ENCODE measurements at regions not wholly inside any gene's neighbourhood (a gene's known extent, or its start where the extent isn't known, plus 50 kb on each side); places are given as distances from the start of the nearest gene placed in this dataset.

- DNase-seq (no peak), ATAC-seq (no peak)
- Histone ChIP-seq H3K4me1 (no peaks in the 10 kb centered on the region), H3K36me3 (no peaks in the 10 kb centered on the region), H3K4me3 (no peak overlapping the region), H3K27me3 (no peaks in the 10 kb centered on the region), H3K27ac (no peak overlapping the region), H3K9me3 (no peaks in the 10 kb centered on the region)
- intact Hi-C loops (cut with DNase I), result no loop called here
- TF ChIP-seq, protein P1, sequence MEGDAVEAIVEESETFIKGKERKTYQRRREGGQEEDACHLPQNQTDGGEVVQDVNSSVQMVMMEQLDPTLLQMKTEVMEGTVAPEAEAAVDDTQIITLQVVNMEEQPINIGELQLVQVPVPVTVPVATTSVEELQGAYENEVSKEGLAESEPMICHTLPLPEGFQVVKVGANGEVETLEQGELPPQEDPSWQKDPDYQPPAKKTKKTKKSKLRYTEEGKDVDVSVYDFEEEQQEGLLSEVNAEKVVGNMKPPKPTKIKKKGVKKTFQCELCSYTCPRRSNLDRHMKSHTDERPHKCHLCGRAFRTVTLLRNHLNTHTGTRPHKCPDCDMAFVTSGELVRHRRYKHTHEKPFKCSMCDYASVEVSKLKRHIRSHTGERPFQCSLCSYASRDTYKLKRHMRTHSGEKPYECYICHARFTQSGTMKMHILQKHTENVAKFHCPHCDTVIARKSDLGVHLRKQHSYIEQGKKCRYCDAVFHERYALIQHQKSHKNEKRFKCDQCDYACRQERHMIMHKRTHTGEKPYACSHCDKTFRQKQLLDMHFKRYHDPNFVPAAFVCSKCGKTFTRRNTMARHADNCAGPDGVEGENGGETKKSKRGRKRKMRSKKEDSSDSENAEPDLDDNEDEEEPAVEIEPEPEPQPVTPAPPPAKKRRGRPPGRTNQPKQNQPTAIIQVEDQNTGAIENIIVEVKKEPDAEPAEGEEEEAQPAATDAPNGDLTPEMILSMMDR (IDR thresholded peaks at IDR 0.05), result no peak
These were observed 313.2 kb downstream of the SATB2 start for GRCh38 chr2:199144546-199144945.

GRCh38 chr2:199144036-199144435 lies 313.7 kb downstream of the SATB2 start:
- intact Hi-C loops (cut with DNase I), result no loop called here

GRCh38 chr2:199136681-199137080 lies 321.1 kb downstream of the SATB2 start:
- Histone ChIP-seq H3K36me3 (no peaks in the 10 kb centered on the region), H3K4me3 (no peak overlapping the region), H3K27me3 (no peaks in the 10 kb centered on the region), H3K4me1 (no peaks in the 10 kb centered on the region), H3K9me3 (no peaks in the 10 kb centered on the region), H3K27ac (no peak overlapping the region)
- TF ChIP-seq, protein P1 (IDR thresholded peaks at IDR 0.05), result no peak
- no peak for ATAC-seq
- no peak for DNase-seq
- intact Hi-C loops (cut with DNase I), result no loop called here

More at GRCh38 chr2:199144036-199144435, 313.7 kb downstream of the SATB2 start:
- Histone ChIP-seq H3K27me3 (no peaks in the 10 kb centered on the region), H3K4me1 (no peaks in the 10 kb centered on the region), H3K36me3 (no peaks in the 10 kb centered on the region), H3K4me3 (no peak overlapping the region), H3K27ac (no peak overlapping the region), H3K9me3 (no peaks in the 10 kb centered on the region)
- DNase-seq (no peak), ATAC-seq (no peak)
- TF ChIP-seq, protein P1 (IDR thresholded peaks at IDR 0.05), result no peak

DNA sequence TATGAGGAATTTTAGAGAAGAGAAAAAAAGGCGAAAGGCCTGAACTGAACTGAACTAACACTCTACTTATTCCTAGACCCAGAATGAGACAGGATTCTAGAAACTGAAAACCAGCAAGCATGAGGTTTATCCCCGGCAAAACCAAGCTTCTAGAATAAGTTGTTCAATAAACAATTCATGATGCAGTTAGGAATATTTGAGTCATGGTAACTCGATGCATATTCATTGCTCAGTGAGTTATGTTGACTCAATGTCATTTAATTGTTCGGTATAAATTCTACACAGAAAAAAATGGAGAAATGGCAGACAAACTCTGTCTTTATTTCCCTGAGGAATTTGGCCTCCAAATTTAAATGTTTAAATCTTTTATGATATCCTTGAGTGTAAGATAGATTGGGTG lies 321.5 kb downstream of the SATB2 start:
- DNase-seq, result no peak
- no peaks in the 10 kb centered on the region for H3K27me3 ChIP-seq
- no peaks in the 10 kb centered on the region for H3K36me3 ChIP-seq
- no peaks in the 10 kb centered on the region for H3K9me3 ChIP-seq
- no peak overlapping the region for H3K4me3 ChIP-seq
- TF ChIP-seq, protein P1 (IDR thresholded peaks at IDR 0.05), result no peak
- no peaks in the 10 kb centered on the region for H3K4me1 ChIP-seq
- intact Hi-C loops (cut with DNase I), result no loop called here
- no peak overlapping the region for H3K27ac ChIP-seq
- ATAC-seq, result no peak

GRCh38 chr2:199131876-199132275 lies 325.9 kb downstream of the SATB2 start:
- H3K27ac ChIP-seq, result no peak overlapping the region
- ATAC-seq (no peak), DNase-seq (no peak)
- no peaks in the 10 kb centered on the region for H3K4me1 ChIP-seq
- H3K4me3 ChIP-seq, result no peak overlapping the region
- no peaks in the 10 kb centered on the region for H3K27me3 ChIP-seq
- TF ChIP-seq, protein P1 (IDR thresholded peaks at IDR 0.05), result no peak
- intact Hi-C loops (cut with DNase I), result no loop called here
- H3K9me3 ChIP-seq, result no peaks in the 10 kb centered on the region
- no peaks in the 10 kb centered on the region for H3K36me3 ChIP-seq

GRCh38 chr2:199131136-199131655 lies 326.5 kb downstream of the SATB2 start:
- no peak overlapping the region for H3K4me3 ChIP-seq
- ATAC-seq, result no peak
- H3K27ac ChIP-seq, result no peak overlapping the region
- intact Hi-C loops (cut with DNase I), result no loop called here
- H3K36me3 ChIP-seq, result no peaks in the 10 kb centered on the region
- TF ChIP-seq, protein P1 (IDR thresholded peaks at IDR 0.05), result no peak
- no peak for DNase-seq
- no peaks in the 10 kb centered on the region for H3K9me3 ChIP-seq
- H3K4me1 ChIP-seq, result no peaks in the 10 kb centered on the region
- no peaks in the 10 kb centered on the region for H3K27me3 ChIP-seq
